GM11168 (cell line): ENCODE measurements at regions not wholly inside any gene's neighbourhood (a gene's known extent, or its start where the extent isn't known, plus 50 kb on each side); places are given as distances from the start of the nearest gene placed in this dataset.
"Not testable (repeated sequence)": the region's sequence is repeated elsewhere in the genome, so short reads cannot be mapped to it uniquely, and the experiment has no call there.

Experiments
- in situ Hi-C: fragments of 300-500 bp; cut with MboI; formaldehyde crosslinking; loops from one replicate; pipeline ENCODE4 v1.12.0; 2022; ENCODE audit warnings: low sequenced_read_pairs; ENCODE audit not compliant: unreplicated experiment

- in situ Hi-C loops: no loop called here
Observed at GRCh38 chr1:59178339-59179187, 118.3 kb upstream of the FGGY start.

- in situ Hi-C loops: no loop called here
Observed at GRCh38 chr1:59179673-59180072, 117.2 kb upstream of the FGGY start.

- in situ Hi-C loops: no loop called here
Observed at GRCh38 chr1:59180735-59181134, 116.2 kb upstream of the FGGY start.

GRCh38 chr1:59183749-59184317 lies 113.1 kb upstream of the FGGY start:
- in situ Hi-C loops: no loop called here

- in situ Hi-C loops: no loop called here
Observed at GRCh38 chr1:59184365-59184905, 112.5 kb upstream of the FGGY start.

- in situ Hi-C loops: no loop called here
Observed at GRCh38 chr1:59185163-59185860, 111.6 kb upstream of the FGGY start.

- in situ Hi-C loops: no loop called here
Observed at GRCh38 chr1:59186656-59187055, 110.2 kb upstream of the FGGY start.

- in situ Hi-C loops: no loop called here
Observed at GRCh38 chr1:59188413-59189213, 108.3 kb upstream of the FGGY start.

GRCh38 chr1:59193443-59194093 lies 103.3 kb upstream of the FGGY start:
- in situ Hi-C loops: no loop called here

GRCh38 chr1:59194621-59195020 lies 102.3 kb upstream of the FGGY start:
- in situ Hi-C loops: no loop called here

- in situ Hi-C loops: no loop called here
Observed at GRCh38 chr1:59195151-59195550, 101.7 kb upstream of the FGGY start.

- in situ Hi-C loops: no loop called here
Observed at GRCh38 chr1:59198564-59198963, 98.3 kb upstream of the FGGY start.

GRCh38 chr1:59199147-59199546 lies 97.7 kb upstream of the FGGY start:
- in situ Hi-C loops: no loop called here

- in situ Hi-C loops: no loop called here
Observed at GRCh38 chr1:59199719-59200376, 97.0 kb upstream of the FGGY start.

- in situ Hi-C loops: no loop called here
Observed at GRCh38 chr1:59201341-59201740, 95.6 kb upstream of the FGGY start.

- in situ Hi-C loops: no loop called here
Observed at GRCh38 chr1:59202455-59202854, 94.4 kb upstream of the FGGY start.

- in situ Hi-C loops: no loop called here
Observed at GRCh38 chr1:59204001-59204400, 92.9 kb upstream of the FGGY start.

- in situ Hi-C loops: not testable (repeated sequence)
Observed at GRCh38 chr1:59206616-59207015, 90.3 kb upstream of the FGGY start.

- in situ Hi-C loops: not testable (repeated sequence)
Observed at GRCh38 chr1:59210430-59210829, 86.5 kb upstream of the FGGY start.
